HG03432 (cell line): ENCODE measurements at regions not wholly inside any gene's neighbourhood (a gene's known extent, or its start where the extent isn't known, plus 50 kb on each side); places are given as distances from the start of the nearest gene placed in this dataset.
"Not testable (repeated sequence)": the region's sequence is repeated elsewhere in the genome, so short reads cannot be mapped to it uniquely, and the experiment has no call there.

Source experiments
- ATAC-seq: cut with Tn5 transposase; IDR thresholded peaks from one replicate; pipeline ENCODE4 v1.9.1; 2021; ENCODE audit warnings: mild to moderate bottlenecking, moderate library complexity; ENCODE audit not compliant: unreplicated experiment

- no peak for ATAC-seq
These were observed 1640.5 kb upstream of the CDH9 start for GRCh38 chr5:28678899-28679298.

GRCh38 chr5:28666110-28666509, 1627.7 kb upstream of the CDH9 start:
- no peak for ATAC-seq

GRCh38 chr5:28648108-28648507, 1609.7 kb upstream of the CDH9 start:
- ATAC-seq = no peak

- no peak for ATAC-seq
These were observed 1594.2 kb upstream of the CDH9 start for GRCh38 chr5:28632607-28633006.

- ATAC-seq = no peak
These were observed 1565.5 kb upstream of the CDH9 start for GRCh38 chr5:28603869-28604268.

- no peak for ATAC-seq
These were observed 1564.0 kb upstream of the CDH9 start for GRCh38 chr5:28602429-28602828.

GRCh38 chr5:28596707-28597106, 1558.3 kb upstream of the CDH9 start:
- not testable (repeated sequence) for ATAC-seq

GRCh38 chr5:28580616-28581015, 1542.2 kb upstream of the CDH9 start:
- ATAC-seq = peak; percentile 60

- no peak for ATAC-seq
These were observed 1537.6 kb upstream of the CDH9 start for GRCh38 chr5:28576022-28576421.

GRCh38 chr5:28575368-28575767, 1537.0 kb upstream of the CDH9 start:
- ATAC-seq = no peak

GRCh38 chr5:28574606-28575005, 1536.2 kb upstream of the CDH9 start:
- ATAC-seq = no peak

- no peak for ATAC-seq
These were observed 1528.7 kb upstream of the CDH9 start for GRCh38 chr5:28567048-28567447.

- ATAC-seq = no peak
These were observed 1523.1 kb upstream of the CDH9 start for GRCh38 chr5:28561522-28561921.

GRCh38 chr5:28558196-28558595, 1519.8 kb upstream of the CDH9 start:
- no peak for ATAC-seq

- no peak for ATAC-seq
These were observed 1518.7 kb upstream of the CDH9 start for GRCh38 chr5:28557114-28557513.

GRCh38 chr5:28549588-28549987, 1511.2 kb upstream of the CDH9 start:
- ATAC-seq = no peak

- ATAC-seq = no peak
These were observed 1510.5 kb upstream of the CDH9 start for GRCh38 chr5:28548856-28549255.

- no peak for ATAC-seq
These were observed 1506.1 kb upstream of the CDH9 start for GRCh38 chr5:28544501-28544900.

- no peak for ATAC-seq
These were observed 1505.2 kb upstream of the CDH9 start for GRCh38 chr5:28543473-28544098.

- ATAC-seq = no peak
These were observed 1504.6 kb upstream of the CDH9 start for GRCh38 chr5:28542987-28543386.

- ATAC-seq = no peak
These were observed 1485.7 kb upstream of the CDH9 start for GRCh38 chr5:28523888-28524635.

GRCh38 chr5:28523416-28523815, 1485.0 kb upstream of the CDH9 start:
- ATAC-seq = no peak

- no peak for ATAC-seq
These were observed 1479.3 kb upstream of the CDH9 start for GRCh38 chr5:28517691-28518090.
